ENCODE measurements at regions not wholly inside any gene's neighbourhood (a gene's known extent, or its start where the extent isn't known, plus 50 kb on each side); places are given as distances from the start of the nearest gene placed in this dataset.

DNA sequence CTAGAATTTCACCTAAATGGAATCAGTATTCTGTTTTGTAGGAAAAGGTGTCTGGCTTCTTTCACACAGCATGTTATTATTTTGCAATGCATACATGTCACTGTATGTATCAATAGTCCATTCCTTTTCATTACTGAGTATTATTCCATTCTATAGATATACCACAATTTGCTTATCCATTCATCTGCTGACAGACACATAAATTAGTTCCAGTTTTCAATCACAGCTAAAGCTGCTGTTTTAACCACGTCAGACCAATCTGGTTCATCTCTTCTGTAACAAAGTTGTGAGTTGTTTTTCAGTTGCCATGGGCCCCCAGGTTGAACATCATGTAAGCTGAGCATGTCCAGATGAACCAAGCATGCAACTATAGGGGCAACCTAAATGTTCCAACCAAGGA, 282.1 kb upstream of the MKLN1 start:
- TF ChIP-seq, protein P1, sequence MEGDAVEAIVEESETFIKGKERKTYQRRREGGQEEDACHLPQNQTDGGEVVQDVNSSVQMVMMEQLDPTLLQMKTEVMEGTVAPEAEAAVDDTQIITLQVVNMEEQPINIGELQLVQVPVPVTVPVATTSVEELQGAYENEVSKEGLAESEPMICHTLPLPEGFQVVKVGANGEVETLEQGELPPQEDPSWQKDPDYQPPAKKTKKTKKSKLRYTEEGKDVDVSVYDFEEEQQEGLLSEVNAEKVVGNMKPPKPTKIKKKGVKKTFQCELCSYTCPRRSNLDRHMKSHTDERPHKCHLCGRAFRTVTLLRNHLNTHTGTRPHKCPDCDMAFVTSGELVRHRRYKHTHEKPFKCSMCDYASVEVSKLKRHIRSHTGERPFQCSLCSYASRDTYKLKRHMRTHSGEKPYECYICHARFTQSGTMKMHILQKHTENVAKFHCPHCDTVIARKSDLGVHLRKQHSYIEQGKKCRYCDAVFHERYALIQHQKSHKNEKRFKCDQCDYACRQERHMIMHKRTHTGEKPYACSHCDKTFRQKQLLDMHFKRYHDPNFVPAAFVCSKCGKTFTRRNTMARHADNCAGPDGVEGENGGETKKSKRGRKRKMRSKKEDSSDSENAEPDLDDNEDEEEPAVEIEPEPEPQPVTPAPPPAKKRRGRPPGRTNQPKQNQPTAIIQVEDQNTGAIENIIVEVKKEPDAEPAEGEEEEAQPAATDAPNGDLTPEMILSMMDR (conservative IDR thresholded peaks at IDR 0.05 in 1 of 2, IDR thresholded peaks at IDR 0.05 in 1 of 2; ENCODE audit: low read depth in 1 of 2, low read length in 2 of 2), result no peak
- TF ChIP-seq EZH2 (IDR thresholded peaks at IDR 0.05; ENCODE audit: low read length, missing control alignments), result no peak
